ENCODE measurements at regions not wholly inside any gene's neighbourhood (a gene's known extent, or its start where the extent isn't known, plus 50 kb on each side); places are given as distances from the start of the nearest gene placed in this dataset.

- TF ChIP-seq CTCF (IDR thresholded peaks at IDR 0.05; ENCODE audit: low read length), result no peak
- no peak for TF ChIP-seq EZH2 (IDR thresholded peaks at IDR 0.05; ENCODE audit: borderline replicate concordance, low read length)
Measured at GRCh38 chr4:81589262-81589661, 117.6 kb upstream of the RASGEF1B start.

Measured in OCI-LY1 (cell line).